Muscle layer of colon (tissue), 2 donors: ENCODE measurements at regions not wholly inside any gene's neighbourhood (a gene's known extent, or its start where the extent isn't known, plus 50 kb on each side); places are given as distances from the start of the nearest gene placed in this dataset.
A peak's percentile ranks its signal among the peaks of the same experiment; 100 is the strongest.
"Not testable (repeated sequence)": the region's sequence is repeated elsewhere in the genome, so short reads cannot be mapped to it uniquely, and the experiment has no call there.

Experiments
- H3K27ac ChIP-seq: one replicate; pipeline ENCODE4 v1.7.0; 2013; ENCODE audit warnings: low read depth, mild to moderate bottlenecking, low read length, moderate library complexity
- H3K27me3 ChIP-seq, 2 donors: one replicate each; pipeline ENCODE4 v1.7.0; 2013; ENCODE audit warnings: low read length in 2 of 2, mild to moderate bottlenecking in 2 of 2; ENCODE audit not compliant: insufficient read depth in 2 of 2, control insufficient read depth in 1 of 2
- H3K36me3 ChIP-seq: one replicate; pipeline ENCODE4 v1.7.0; 2013; ENCODE audit warnings: mild to moderate bottlenecking, low read length; ENCODE audit not compliant: insufficient read depth
- H3K4me1 ChIP-seq: one replicate; pipeline ENCODE4 v1.7.0; 2013; ENCODE audit warnings: mild to moderate bottlenecking, low read length; ENCODE audit not compliant: insufficient read depth
- H3K4me3 ChIP-seq, 2 donors: one replicate each; pipeline ENCODE4 v1.7.0; 2013; ENCODE audit warnings: low read length in 2 of 2, low read depth in 1 of 2, mild to moderate bottlenecking in 1 of 2, moderate library complexity in 1 of 2
- H3K9ac ChIP-seq: one replicate; pipeline ENCODE4 v1.7.0; 2013; ENCODE audit warnings: low read length
- H3K9me3 ChIP-seq: one replicate; pipeline ENCODE4 v1.7.0; 2013; ENCODE audit warnings: mild to moderate bottlenecking, low read length
- donor health status: abdominal sarcoma.
- donor health status: Adenocarcinoma of cecum.

GRCh38 chr13:67390462-67391086, 160.4 kb upstream of the PCDH9 start:
- Histone ChIP-seq H3K4me1 (no peaks in the 10 kb centered on the region), H3K9ac (no peak overlapping the region)

GRCh38 chr13:67389171-67389570, 159.0 kb upstream of the PCDH9 start:
- Histone ChIP-seq H3K27me3 (no peaks in the 10 kb centered on the region), H3K9me3 (no peaks in the 10 kb centered on the region), H3K4me3 (no peak overlapping the region), H3K4me1 (no peaks in the 10 kb centered on the region), H3K36me3 (no peaks in the 10 kb centered on the region), H3K9ac (no peak overlapping the region), H3K27ac (no peak overlapping the region)

More at GRCh38 chr13:67390462-67391086, 160.4 kb upstream of the PCDH9 start:
- Histone ChIP-seq H3K27ac (no peak overlapping the region), H3K27me3 (no peaks in the 10 kb centered on the region), H3K36me3 (no peaks in the 10 kb centered on the region), H3K4me3 (no peak overlapping the region), H3K9me3 (no peaks in the 10 kb centered on the region)

GRCh38 chr13:67383109-67383757, 153.1 kb upstream of the PCDH9 start:
- not testable (repeated sequence) for H3K4me3 ChIP-seq, H3K4me1 ChIP-seq, H3K27ac ChIP-seq, H3K9ac ChIP-seq, H3K36me3 ChIP-seq, H3K27me3 ChIP-seq, H3K9me3 ChIP-seq

- no peak overlapping the region for H3K4me3 ChIP-seq
- no peak overlapping the region for H3K9ac ChIP-seq
- no peaks in the 10 kb centered on the region for H3K27me3 ChIP-seq
- no peaks in the 10 kb centered on the region for H3K4me1 ChIP-seq
- no peaks in the 10 kb centered on the region for H3K36me3 ChIP-seq
- no peak overlapping the region for H3K27ac ChIP-seq
- H3K9me3 ChIP-seq = no peaks in the 10 kb centered on the region
Measured at GRCh38 chr13:67377919-67378318, 147.8 kb upstream of the PCDH9 start.

- H3K27ac ChIP-seq = no peak overlapping the region
- no peaks in the 10 kb centered on the region for H3K9me3 ChIP-seq
- no peaks in the 10 kb centered on the region for H3K4me1 ChIP-seq
- no peaks in the 10 kb centered on the region for H3K36me3 ChIP-seq
- no peak overlapping the region for H3K4me3 ChIP-seq
- no peaks in the 10 kb centered on the region for H3K27me3 ChIP-seq
- H3K9ac ChIP-seq = no peak overlapping the region
Measured at GRCh38 chr13:67374391-67374790, 144.3 kb upstream of the PCDH9 start.

- Histone ChIP-seq H3K9me3 (no peaks in the 10 kb centered on the region), H3K9ac (no peak overlapping the region), H3K4me1 (no peaks in the 10 kb centered on the region), H3K36me3 (no peaks in the 10 kb centered on the region), H3K27ac (no peak overlapping the region), H3K27me3 (no peaks in the 10 kb centered on the region), H3K4me3 (no peak overlapping the region)
Measured at GRCh38 chr13:67372868-67373464, 142.8 kb upstream of the PCDH9 start.

- Histone ChIP-seq H3K4me3 (no peak overlapping the region), H3K27me3 (no peaks in the 10 kb centered on the region), H3K27ac (no peak overlapping the region), H3K36me3 (no peaks in the 10 kb centered on the region), H3K4me1 (no peaks in the 10 kb centered on the region), H3K9ac (no peak overlapping the region), H3K9me3 (no peaks in the 10 kb centered on the region)
Measured at GRCh38 chr13:67369895-67370660, 139.9 kb upstream of the PCDH9 start.

GRCh38 chr13:67367399-67367798, 137.3 kb upstream of the PCDH9 start:
- Histone ChIP-seq H3K27ac (no peak overlapping the region), H3K4me3 (no peak overlapping the region), H3K4me1 (no peaks in the 10 kb centered on the region), H3K36me3 (no peaks in the 10 kb centered on the region), H3K27me3 (no peaks in the 10 kb centered on the region), H3K9ac (no peak overlapping the region), H3K9me3 (no peaks in the 10 kb centered on the region)

- Histone ChIP-seq H3K9ac (no peak overlapping the region), H3K4me1 (no peaks in the 10 kb centered on the region), H3K27ac (no peak overlapping the region), H3K27me3 (no peaks in the 10 kb centered on the region), H3K36me3 (no peaks in the 10 kb centered on the region), H3K4me3 (no peak overlapping the region), H3K9me3 (no peaks in the 10 kb centered on the region)
Measured at GRCh38 chr13:67366533-67366932, 136.4 kb upstream of the PCDH9 start.

GRCh38 chr13:67355812-67356476, 125.8 kb upstream of the PCDH9 start:
- H3K36me3 ChIP-seq = no peaks in the 10 kb centered on the region
- no peak overlapping the region for H3K27ac ChIP-seq
- H3K27me3 ChIP-seq = no peaks in the 10 kb centered on the region
- H3K4me3 ChIP-seq = no peak overlapping the region
- H3K9me3 ChIP-seq = no peaks in the 10 kb centered on the region
- H3K9ac ChIP-seq = no peak overlapping the region
- H3K4me1 ChIP-seq = no peaks in the 10 kb centered on the region

- peak overlapping the region in 1 of 2 donors; percentile 15 for H3K4me3 ChIP-seq
- no peak overlapping the region for H3K27ac ChIP-seq
- H3K9me3 ChIP-seq = no peaks in the 10 kb centered on the region
- H3K36me3 ChIP-seq = no peaks in the 10 kb centered on the region
- H3K9ac ChIP-seq = no peak overlapping the region
- no peaks in the 10 kb centered on the region for H3K27me3 ChIP-seq
- no peaks in the 10 kb centered on the region for H3K4me1 ChIP-seq
Measured at GRCh38 chr13:67353941-67354340, 123.8 kb upstream of the PCDH9 start.
